AG10803 (cell line): ENCODE measurements at regions not wholly inside any gene's neighbourhood (a gene's known extent, or its start where the extent isn't known, plus 50 kb on each side); places are given as distances from the start of the nearest gene placed in this dataset.

Source experiments
- DNase-seq: peaks from one replicate; pipeline ENCODE4 v3.0.0; 2010; ENCODE audit warnings: low read depth
- H3K4me3 ChIP-seq: 2 replicates; pipeline ENCODE4 v1.5.1; 2011; ENCODE audit warnings: mild to moderate bottlenecking, low read length, control low read depth
- TF ChIP-seq, protein P1 (sequence below): conservative IDR thresholded peaks from 2 replicates; pipeline ENCODE4 v1.5.1; 2011; ENCODE audit warnings: mild to moderate bottlenecking, low read length, control low read depth, inconsistent platforms

DNA sequence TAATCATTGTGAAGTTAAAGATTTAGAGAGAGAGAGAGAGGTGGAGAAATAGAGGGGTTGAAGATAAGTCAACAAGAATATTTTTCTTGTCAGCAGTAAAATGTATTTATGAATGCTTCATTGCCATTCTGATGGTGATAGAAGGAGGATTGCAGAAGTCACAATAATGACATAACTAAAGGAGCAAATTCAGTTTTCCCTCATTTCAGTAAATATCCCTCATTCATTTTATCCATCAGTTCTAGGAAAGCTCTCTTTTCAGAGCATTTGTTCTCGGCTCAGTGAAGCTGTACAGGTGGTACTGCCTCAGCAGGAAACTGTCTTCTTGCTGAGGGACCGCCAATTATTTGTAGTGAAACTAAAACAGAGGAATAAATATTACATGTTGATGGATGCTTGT, 681.4 kb downstream of the CETN3 start:
- TF ChIP-seq, protein P1, sequence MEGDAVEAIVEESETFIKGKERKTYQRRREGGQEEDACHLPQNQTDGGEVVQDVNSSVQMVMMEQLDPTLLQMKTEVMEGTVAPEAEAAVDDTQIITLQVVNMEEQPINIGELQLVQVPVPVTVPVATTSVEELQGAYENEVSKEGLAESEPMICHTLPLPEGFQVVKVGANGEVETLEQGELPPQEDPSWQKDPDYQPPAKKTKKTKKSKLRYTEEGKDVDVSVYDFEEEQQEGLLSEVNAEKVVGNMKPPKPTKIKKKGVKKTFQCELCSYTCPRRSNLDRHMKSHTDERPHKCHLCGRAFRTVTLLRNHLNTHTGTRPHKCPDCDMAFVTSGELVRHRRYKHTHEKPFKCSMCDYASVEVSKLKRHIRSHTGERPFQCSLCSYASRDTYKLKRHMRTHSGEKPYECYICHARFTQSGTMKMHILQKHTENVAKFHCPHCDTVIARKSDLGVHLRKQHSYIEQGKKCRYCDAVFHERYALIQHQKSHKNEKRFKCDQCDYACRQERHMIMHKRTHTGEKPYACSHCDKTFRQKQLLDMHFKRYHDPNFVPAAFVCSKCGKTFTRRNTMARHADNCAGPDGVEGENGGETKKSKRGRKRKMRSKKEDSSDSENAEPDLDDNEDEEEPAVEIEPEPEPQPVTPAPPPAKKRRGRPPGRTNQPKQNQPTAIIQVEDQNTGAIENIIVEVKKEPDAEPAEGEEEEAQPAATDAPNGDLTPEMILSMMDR, result no peak
- no peak overlapping the region for H3K4me3 ChIP-seq
- DNase-seq, result no peak

DNA sequence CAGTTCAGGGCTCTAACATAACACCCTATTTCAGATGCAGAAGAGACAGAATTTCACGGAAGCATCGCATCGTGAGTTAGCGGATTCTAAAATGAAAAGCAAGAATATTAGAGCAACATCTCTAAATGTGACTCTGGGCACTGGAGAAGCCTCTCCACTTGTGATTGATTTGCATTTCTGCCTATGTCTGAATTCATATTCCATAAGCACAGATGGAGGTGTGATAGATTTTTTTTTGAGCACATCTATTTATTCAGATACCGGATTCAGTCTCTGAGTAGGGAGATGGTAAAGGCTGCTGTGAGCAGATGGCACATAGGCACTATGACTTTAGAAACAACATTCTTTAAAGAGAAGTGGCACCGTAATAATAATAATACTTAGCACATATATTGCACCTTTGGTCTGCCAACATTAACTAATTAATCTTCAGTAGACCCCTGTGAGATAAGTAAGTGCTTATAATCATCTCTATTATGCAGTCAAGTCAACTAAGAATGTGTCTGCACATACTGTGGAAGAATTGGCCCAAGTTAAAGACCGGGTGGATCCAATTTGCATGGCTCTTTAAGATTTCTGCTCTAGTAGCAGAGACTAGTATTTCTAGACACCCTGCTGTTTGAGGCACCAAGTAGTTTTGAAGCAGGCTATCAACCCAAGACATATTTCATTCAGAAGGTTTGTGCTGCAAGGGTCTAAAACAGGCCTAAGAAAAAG, 685.0 kb downstream of the CETN3 start:
- TF ChIP-seq, protein P1, result no peak
- no peak overlapping the region for H3K4me3 ChIP-seq
- no peak for DNase-seq

DNA sequence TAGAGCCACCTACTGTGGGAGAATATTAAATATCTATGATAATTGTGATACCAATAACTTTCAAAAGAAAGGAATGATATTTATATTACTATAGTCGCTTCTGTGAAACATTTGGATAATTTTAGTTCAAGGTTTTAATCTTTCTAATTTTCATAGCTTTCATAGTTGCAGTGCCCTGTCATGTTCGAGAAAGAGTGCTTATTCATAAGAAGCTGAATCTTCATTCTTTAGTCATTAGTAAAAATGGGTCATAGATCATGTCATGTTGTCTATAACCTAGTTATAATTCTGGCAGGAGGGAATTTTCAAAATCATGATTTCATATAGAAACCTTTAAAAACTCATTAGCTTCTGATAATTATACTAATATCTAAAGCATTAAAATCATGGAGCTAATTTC, 685.6 kb downstream of the CETN3 start:
- TF ChIP-seq, protein P1, result no peak
- DNase-seq, result peak; percentile 5
- H3K4me3 ChIP-seq, result no peak overlapping the region

DNA sequence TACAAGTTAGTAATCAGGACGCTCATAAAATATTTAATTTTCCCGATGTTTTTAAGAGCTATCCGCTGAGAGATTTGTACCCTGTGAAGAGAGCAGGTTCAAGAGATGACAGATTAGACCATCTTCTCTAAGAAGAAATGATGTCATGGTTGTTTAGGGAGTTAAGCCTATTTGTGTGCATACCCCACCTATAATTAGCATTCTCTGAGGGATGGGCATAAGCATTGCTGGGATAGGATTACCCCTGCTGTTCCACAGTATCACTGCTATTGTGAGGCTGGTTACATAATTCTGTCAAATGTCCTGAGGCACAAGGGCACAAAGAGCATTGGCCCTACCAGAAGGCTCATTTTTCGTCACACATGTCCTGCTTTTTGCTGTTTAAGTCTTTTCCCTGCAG, 687.0 kb downstream of the CETN3 start:
- no peak overlapping the region for H3K4me3 ChIP-seq
- TF ChIP-seq, protein P1, result no peak
- DNase-seq, result no peak

DNA sequence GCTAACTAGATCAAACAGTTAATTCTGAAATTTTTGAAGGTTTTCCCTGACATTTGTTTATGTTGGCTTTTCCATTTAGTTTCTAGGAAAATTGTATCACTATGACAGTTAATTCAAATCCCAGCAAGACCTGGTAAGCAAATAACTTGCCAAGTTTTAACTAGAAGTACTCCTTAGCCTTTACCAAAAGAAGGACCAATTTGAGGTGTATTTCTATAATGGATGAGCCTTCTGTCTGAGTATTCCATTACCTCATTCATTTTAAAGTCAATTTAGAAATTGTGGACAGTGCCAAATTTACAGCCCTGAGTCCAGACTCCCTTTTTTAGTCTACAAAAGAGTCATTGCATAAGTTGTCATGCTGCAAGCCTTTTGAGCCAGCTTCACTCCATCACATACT, 687.6 kb downstream of the CETN3 start:
- DNase-seq, result no peak
- H3K4me3 ChIP-seq, result no peak overlapping the region
- TF ChIP-seq, protein P1, result no peak

DNA sequence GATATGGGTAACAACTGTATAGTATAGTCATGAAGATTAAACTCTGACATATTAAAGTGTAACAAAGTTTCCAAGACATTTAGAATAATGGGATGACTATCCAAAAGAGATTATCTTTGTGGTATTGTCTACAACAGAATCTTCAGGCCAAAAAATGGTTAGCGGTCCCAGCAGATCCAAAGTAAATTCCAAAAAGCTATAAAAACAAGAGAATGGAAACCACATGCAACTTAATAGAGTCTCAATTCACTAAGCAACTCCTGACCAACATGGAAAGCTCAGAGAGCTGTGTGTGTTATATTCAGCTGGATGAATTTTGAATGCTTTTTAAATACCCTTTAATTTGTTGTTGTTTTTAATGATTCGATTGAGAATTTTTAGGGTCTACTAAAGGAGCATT, 688.2 kb downstream of the CETN3 start:
- H3K4me3 ChIP-seq, result no peak overlapping the region
- DNase-seq, result peak; percentile 15
- TF ChIP-seq, protein P1, result no peak

DNA sequence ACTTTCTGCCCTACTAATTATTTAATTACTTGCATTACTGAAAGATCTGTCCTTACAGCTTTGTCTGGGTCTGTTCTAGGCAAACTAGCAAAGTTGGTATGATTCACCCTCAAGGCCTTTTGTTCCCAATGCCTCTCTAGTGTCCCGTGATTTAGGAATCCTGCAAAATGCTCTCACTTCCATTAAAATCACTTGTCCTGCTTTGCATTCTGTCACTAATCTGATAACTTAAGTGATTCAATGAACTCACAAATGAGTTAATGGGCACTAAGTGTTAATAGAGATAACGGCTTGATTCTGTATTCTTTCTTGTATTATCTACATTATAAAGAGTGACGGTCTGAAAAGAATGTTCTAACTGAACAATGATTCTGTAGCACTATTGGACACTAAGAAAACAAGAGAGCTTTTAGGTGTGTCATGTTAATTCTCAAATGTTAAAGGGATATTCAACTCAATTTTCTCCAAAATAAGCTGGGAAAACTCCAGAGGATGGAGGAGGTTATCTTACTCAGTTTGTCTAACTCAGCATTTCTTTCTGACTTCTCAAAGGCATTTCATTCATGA, 697.3 kb downstream of the CETN3 start:
- DNase-seq, result no peak
- no peak overlapping the region for H3K4me3 ChIP-seq
- TF ChIP-seq, protein P1, result no peak
